Retinal pigment epithelial cell (primary cell): ENCODE measurements at regions not wholly inside any gene's neighbourhood (a gene's known extent, or its start where the extent isn't known, plus 50 kb on each side); places are given as distances from the start of the nearest gene placed in this dataset.
"Not testable (repeated sequence)": the region's sequence is repeated elsewhere in the genome, so short reads cannot be mapped to it uniquely, and the experiment has no call there.

Experiments used
- DNase-seq: peaks from one replicate; pipeline ENCODE4 v3.0.0-alpha.2; 2010; ENCODE audit warnings: low read depth
- H3K4me3 ChIP-seq: 2 replicates; pipeline ENCODE4 v1.5.1; 2011; ENCODE audit warnings: mild to moderate bottlenecking, low read length, control low read depth, moderate library complexity
- TF ChIP-seq, protein P1 (sequence below): conservative IDR thresholded peaks from 2 replicates; pipeline ENCODE4 v1.5.1; 2011; ENCODE audit warnings: low read depth, low read length, control low read depth, inconsistent platforms

GRCh38 chr5:28398185-28398584 lies 1359.8 kb upstream of the CDH9 start:
- TF ChIP-seq, protein P1, sequence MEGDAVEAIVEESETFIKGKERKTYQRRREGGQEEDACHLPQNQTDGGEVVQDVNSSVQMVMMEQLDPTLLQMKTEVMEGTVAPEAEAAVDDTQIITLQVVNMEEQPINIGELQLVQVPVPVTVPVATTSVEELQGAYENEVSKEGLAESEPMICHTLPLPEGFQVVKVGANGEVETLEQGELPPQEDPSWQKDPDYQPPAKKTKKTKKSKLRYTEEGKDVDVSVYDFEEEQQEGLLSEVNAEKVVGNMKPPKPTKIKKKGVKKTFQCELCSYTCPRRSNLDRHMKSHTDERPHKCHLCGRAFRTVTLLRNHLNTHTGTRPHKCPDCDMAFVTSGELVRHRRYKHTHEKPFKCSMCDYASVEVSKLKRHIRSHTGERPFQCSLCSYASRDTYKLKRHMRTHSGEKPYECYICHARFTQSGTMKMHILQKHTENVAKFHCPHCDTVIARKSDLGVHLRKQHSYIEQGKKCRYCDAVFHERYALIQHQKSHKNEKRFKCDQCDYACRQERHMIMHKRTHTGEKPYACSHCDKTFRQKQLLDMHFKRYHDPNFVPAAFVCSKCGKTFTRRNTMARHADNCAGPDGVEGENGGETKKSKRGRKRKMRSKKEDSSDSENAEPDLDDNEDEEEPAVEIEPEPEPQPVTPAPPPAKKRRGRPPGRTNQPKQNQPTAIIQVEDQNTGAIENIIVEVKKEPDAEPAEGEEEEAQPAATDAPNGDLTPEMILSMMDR = no peak
- H3K4me3 ChIP-seq = no peak overlapping the region
- DNase-seq = no peak

DNA sequence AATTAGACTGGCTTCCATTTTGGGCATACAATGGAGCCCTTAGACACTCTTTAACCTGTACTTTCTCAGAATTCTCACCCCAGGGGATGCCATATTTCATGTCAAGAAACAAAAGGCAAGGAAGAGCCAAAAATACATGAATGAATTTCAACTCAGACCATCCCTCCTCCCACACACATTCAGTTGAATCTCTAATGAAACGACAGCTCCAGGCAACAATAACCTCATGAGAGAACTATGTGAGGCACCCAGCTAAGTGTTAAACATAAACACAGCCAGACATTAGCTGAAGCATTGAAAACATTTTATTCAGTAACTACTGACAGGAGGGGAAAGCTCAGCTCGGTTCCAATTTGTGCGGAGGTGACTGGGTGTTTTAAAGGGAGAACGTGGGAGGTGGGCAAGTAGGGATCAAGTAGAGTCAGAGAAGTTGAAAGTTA lies 1359.1 kb upstream of the CDH9 start:
- no peak overlapping the region for H3K4me3 ChIP-seq
- TF ChIP-seq, protein P1 = no peak
- DNase-seq = peak; percentile 53

DNA sequence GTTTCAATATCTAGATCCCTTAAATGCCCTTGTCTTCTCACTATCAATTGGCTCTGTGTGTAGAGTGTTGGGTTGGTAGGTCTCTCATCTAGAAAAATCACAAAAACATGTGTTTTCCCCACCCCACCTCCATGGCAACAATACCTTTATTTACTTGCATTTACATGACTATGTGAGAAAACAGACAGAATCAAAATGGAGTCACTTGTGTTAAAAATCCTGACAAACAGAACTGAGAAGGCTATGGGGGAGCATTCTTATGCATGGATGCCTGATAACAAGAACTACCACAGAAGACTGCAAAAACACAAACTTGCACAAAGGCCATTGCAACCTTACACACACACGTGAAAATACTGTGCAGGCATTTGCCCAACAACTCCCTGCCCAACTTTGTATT lies 1352.9 kb upstream of the CDH9 start:
- TF ChIP-seq, protein P1 = no peak
- H3K4me3 ChIP-seq = no peak overlapping the region
- DNase-seq = no peak

DNA sequence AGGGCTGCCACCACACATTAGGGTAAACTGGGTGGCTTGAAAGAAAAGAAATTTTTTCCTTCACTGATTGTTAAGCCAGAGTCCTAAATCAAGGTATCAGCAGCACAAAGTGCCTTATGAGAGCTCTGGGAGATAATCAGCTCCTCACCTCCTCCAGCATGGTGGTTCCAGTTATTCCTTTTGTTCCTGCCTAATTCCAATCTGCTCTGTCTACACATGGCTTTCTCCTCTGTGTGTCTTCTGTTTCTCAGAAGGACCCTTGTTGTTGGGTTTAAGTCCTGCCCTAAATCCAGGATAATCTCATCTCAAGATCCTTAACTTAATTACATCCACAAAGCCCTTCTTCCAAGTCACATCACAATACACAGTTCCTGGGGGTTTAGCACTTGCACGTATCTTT lies 1352.0 kb upstream of the CDH9 start:
- no peak overlapping the region for H3K4me3 ChIP-seq
- TF ChIP-seq, protein P1 = no peak
- no peak for DNase-seq

GRCh38 chr5:28389727-28390126 lies 1351.3 kb upstream of the CDH9 start:
- not testable (repeated sequence) for DNase-seq, H3K4me3 ChIP-seq

DNA sequence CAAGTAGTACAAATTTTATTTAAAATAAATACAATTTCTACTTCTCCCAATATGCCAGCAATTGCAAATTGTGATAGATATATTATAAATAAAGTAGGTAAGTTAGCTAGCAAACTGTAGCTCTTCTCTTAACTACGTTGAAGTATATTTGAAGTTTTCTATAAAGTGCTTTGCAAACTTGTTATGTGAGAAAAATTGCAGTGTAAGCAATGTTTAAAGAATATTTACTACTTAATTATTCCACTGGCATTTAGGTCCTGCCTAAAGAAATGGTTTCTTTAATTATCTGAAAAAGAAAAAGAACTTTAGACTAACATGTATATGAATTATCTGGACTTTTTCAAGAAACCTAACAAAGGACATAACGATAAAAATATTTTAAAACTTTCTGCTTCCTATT lies 1350.0 kb upstream of the CDH9 start:
- TF ChIP-seq, protein P1 = no peak
- DNase-seq = no peak
- H3K4me3 ChIP-seq = no peak overlapping the region

GRCh38 chr5:28386712-28387111 lies 1348.3 kb upstream of the CDH9 start:
- no peak for DNase-seq

DNA sequence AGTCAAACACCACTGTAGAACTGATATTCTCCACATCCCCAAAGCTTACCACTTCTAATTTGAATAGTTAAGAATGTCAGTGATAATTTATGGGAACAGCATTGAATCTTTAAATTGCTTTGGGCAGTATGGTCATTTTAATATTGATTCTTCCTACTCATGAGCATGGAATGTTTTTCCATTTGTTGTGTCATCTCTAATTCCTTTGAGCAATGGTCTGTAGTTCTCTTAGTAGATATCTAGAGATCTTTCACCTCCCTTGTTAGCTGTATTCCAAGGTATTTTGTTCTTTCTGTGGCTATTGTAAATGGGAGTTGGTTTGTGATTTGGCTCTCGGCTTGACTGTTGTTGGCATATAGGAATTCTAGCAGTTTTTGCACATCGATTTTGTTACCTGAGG lies 1341.8 kb upstream of the CDH9 start:
- TF ChIP-seq, protein P1 = no peak
- no peak overlapping the region for H3K4me3 ChIP-seq
- no peak for DNase-seq

More at GRCh38 chr5:28386712-28387111, 1348.3 kb upstream of the CDH9 start:
- no peak overlapping the region for H3K4me3 ChIP-seq
- TF ChIP-seq, protein P1 = no peak
